Uterus (tissue), 3 donors: ENCODE measurements at regions not wholly inside any gene's neighbourhood (a gene's known extent, or its start where the extent isn't known, plus 50 kb on each side); places are given as distances from the start of the nearest gene placed in this dataset.
"Not testable (repeated sequence)": the region's sequence is repeated elsewhere in the genome, so short reads cannot be mapped to it uniquely, and the experiment has no call there.

Experiments used
- DNase-seq, 2 donors: peaks; one replicate each; pipeline ENCODE4 v3.0.0-alpha.2; 2019 to 2020
- H3K27ac ChIP-seq, 2 donors: fragments of 200-600 bp; sonication (generic); 1 replicate in 1 of 2; 2 replicates in 1 of 2; pipeline ENCODE4 v1.5.1; 2016 to 2018
- H3K27me3 ChIP-seq, 2 donors: fragments of 200-600 bp; sonication (generic); one replicate each; pipeline ENCODE4 v1.5.1; 2018 to 2019; ENCODE audit warnings: control low read depth in 1 of 2
- H3K36me3 ChIP-seq, 2 donors: fragments of 200-600 bp; sonication (generic); one replicate each; pipeline ENCODE4 v1.5.1; 2019; ENCODE audit warnings: control low read depth in 1 of 2
- H3K4me1 ChIP-seq, 2 donors: fragments of 200-600 bp; sonication (generic); one replicate each; pipeline ENCODE4 v1.5.1; 2018 to 2019; ENCODE audit warnings: control low read depth in 1 of 2
- H3K4me3 ChIP-seq, 2 donors: fragments of 200-600 bp; sonication (generic); 1 replicate in 1 of 2; 2 replicates in 1 of 2; pipeline ENCODE4 v1.5.1; 2018 to 2019; ENCODE audit warnings: mild to moderate bottlenecking in 1 of 2
- H3K9me3 ChIP-seq, 2 donors: fragments of 200-600 bp; sonication (generic); one replicate each; pipeline ENCODE4 v1.5.1; 2019; ENCODE audit warnings: control low read depth in 1 of 2
- CTCF ChIP-seq, 4 experiments: fragments of 200-600 bp in 2 of 4; fragments of 450-650 bp in 2 of 4; sonication (generic) in 2 of 4; IDR thresholded peaks; one replicate each; pipeline ENCODE4 v1.5.1; 2016 to 2019; ENCODE audit warnings: antibody characterized with exemption in 4 of 4, mild to moderate bottlenecking in 2 of 4, moderate library complexity in 1 of 4
- POLR2A ChIP-seq, 2 donors: fragments of 450-650 bp; IDR thresholded peaks; one replicate each; pipeline ENCODE4 v1.6.1; 2016; ENCODE audit warnings: antibody characterized with exemption in 2 of 2, mild to moderate bottlenecking in 1 of 2, moderate library complexity in 1 of 2
- intact Hi-C: fragments of 100-400 bp; cut with DNase I; formaldehyde crosslinking; loops from one replicate; pipeline ENCODE4 v1.15.1; 2023; ENCODE audit warnings: low total_unique reads
- donor health status: DM: yes; HTN: yes; CAD: no.

- no peaks in the 10 kb centered on the region for H3K36me3 ChIP-seq
- no peaks in the 10 kb centered on the region for H3K9me3 ChIP-seq
- no peak overlapping the region for H3K27ac ChIP-seq
- intact Hi-C loops = no loop called here
- no peaks in the 10 kb centered on the region for H3K27me3 ChIP-seq
- no peak for TF ChIP-seq CTCF (IDR thresholded peaks at IDR 0.05)
- no peak for TF ChIP-seq POLR2A (IDR thresholded peaks at IDR 0.05)
- no peak for DNase-seq
- H3K4me3 ChIP-seq = no peak overlapping the region
- no peaks in the 10 kb centered on the region for H3K4me1 ChIP-seq
Measured at GRCh38 chr6:11404838-11405237, 132.7 kb upstream of the TMEM170B start.

- Histone ChIP-seq H3K27ac (no peak overlapping the region), H3K36me3 (no peaks in the 10 kb centered on the region), H3K27me3 (no peaks in the 10 kb centered on the region), H3K9me3 (no peaks in the 10 kb centered on the region), H3K4me3 (no peak overlapping the region), H3K4me1 (no peaks in the 10 kb centered on the region)
- TF ChIP-seq POLR2A (IDR thresholded peaks at IDR 0.05) (no peak), CTCF (IDR thresholded peaks at IDR 0.05) (no peak)
- intact Hi-C loops = no loop called here
- no peak for DNase-seq
Measured at GRCh38 chr6:11404081-11404480, 133.5 kb upstream of the TMEM170B start.

DNA sequence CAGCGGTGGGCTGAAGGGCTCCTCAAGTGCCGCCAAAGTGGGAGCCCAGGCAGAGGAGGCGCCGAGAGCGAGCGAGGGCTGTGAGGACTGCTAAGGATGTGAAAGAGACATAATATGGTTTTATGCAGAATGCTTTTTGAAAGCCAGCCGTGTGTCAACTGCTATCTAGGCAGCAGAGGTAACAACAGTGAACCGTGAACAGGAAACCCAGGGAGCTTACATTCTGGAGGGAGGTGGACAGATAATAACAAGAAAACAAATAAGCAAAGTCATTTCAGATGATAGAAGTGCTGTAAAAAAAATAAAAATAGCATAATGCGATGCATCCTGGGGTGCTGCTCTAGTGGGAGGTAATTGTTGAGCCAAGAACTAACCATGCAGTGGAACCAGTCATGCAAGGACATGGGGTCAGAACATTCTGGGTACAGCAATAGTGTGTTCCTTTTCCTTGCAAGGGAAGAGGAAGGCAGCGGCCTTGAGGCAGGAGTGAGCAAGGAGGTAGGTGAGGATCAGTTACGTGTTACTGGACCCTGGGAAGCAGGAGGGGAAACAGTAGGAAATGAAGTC, 134.4 kb upstream of the TMEM170B start:
- H3K4me3 ChIP-seq = no peak overlapping the region
- H3K9me3 ChIP-seq = no peaks in the 10 kb centered on the region
- H3K36me3 ChIP-seq = no peaks in the 10 kb centered on the region
- TF ChIP-seq POLR2A (IDR thresholded peaks at IDR 0.05) (no peak), CTCF (IDR thresholded peaks at IDR 0.05) (no peak)
- intact Hi-C loops = no loop called here
- H3K4me1 ChIP-seq = no peaks in the 10 kb centered on the region
- no peaks in the 10 kb centered on the region for H3K27me3 ChIP-seq
- no peak overlapping the region for H3K27ac ChIP-seq
- no peak for DNase-seq

GRCh38 chr6:11402581-11402980, 135.0 kb upstream of the TMEM170B start:
- H3K27me3 ChIP-seq, DNase-seq, intact Hi-C loops, H3K36me3 ChIP-seq, H3K4me1 ChIP-seq, H3K4me3 ChIP-seq, H3K9me3 ChIP-seq, H3K27ac ChIP-seq: not testable (repeated sequence)

GRCh38 chr6:11401954-11402353, 135.6 kb upstream of the TMEM170B start:
- intact Hi-C loops, DNase-seq, H3K36me3 ChIP-seq, H3K4me1 ChIP-seq, H3K9me3 ChIP-seq, H3K27ac ChIP-seq, H3K4me3 ChIP-seq, H3K27me3 ChIP-seq: not testable (repeated sequence)

DNA sequence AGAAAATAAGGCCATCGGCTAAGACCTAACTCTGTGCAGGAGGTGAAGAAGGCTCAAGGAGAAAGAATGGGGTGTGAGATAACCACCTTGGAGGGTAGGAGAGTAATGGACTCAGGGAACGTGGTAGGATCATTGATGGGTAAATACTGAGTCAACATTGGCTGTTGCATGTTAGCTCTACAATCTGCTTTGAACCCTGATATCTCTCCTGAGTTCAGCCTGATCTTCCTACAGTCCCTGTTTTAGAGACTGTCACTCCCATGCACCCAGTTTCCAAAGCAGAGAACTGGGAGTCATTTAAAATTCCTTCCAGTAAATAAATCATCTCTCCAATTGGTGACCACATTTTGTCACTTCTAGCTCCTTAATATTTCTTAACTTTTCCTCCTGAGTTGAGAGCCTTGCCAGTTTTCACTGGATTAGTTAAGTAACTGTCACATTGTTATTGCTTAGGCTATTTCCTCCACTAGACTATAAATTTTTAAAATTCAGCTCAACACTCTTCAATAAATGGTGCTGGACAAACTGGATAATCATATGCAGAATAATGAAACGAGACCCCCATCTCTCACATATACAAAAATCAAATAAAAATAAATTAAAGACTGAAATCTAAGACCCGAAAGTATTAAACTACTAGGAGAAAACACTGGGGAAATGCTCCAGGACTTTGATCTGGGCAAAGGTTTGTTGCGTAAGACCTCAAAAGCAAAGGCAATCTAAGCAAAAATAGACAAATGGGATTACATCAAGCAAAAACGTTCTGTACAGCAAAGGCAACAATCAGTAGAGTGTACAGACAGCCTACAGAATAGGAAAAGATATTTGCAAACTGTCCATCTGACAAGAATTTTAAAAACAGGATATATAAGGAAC, 138.9 kb upstream of the TMEM170B start:
- no peak for DNase-seq
- H3K9me3 ChIP-seq = no peaks in the 10 kb centered on the region
- TF ChIP-seq POLR2A (IDR thresholded peaks at IDR 0.05) (no peak), CTCF (IDR thresholded peaks at IDR 0.05) (no peak)
- no peak overlapping the region for H3K4me3 ChIP-seq
- H3K27ac ChIP-seq = no peak overlapping the region
- no peaks in the 10 kb centered on the region for H3K36me3 ChIP-seq
- H3K4me1 ChIP-seq = no peaks in the 10 kb centered on the region
- intact Hi-C loops = no loop called here
- no peaks in the 10 kb centered on the region for H3K27me3 ChIP-seq
